Right atrium auricular region (tissue), 2 donors: ENCODE measurements at regions not wholly inside any gene's neighbourhood (a gene's known extent, or its start where the extent isn't known, plus 50 kb on each side); places are given as distances from the start of the nearest gene placed in this dataset.

ENCODE experiments used
- DNase-seq: peaks from one replicate; pipeline ENCODE4 v3.0.0-alpha.2; 2019; ENCODE audit warnings: low spot score
- H3K27ac ChIP-seq, 2 donors: fragments of 200-600 bp; sonication (generic); 1 replicate in 1 of 2; 2 replicates in 1 of 2; pipeline ENCODE4 v1.5.1; 2016 to 2019
- H3K27me3 ChIP-seq, 2 donors: fragments of 200-600 bp; sonication (generic); one replicate each; pipeline versions ENCODE4 v1.5.1 to v1.6.0; 2017 to 2019
- H3K36me3 ChIP-seq: fragments of 200-600 bp; sonication (generic); one replicate; pipeline ENCODE4 v1.5.1; 2016
- H3K4me1 ChIP-seq, 2 donors: fragments of 200-600 bp; sonication (generic); one replicate each; pipeline versions ENCODE4 v1.5.1 to v1.6.0; 2017 to 2019
- H3K4me3 ChIP-seq, 2 donors: fragments of 200-600 bp; sonication (generic); 1 replicate in 1 of 2; 2 replicates in 1 of 2; pipeline ENCODE4 v1.5.1; 2017 to 2019; ENCODE audit warnings: mild to moderate bottlenecking in 1 of 2, moderate library complexity in 1 of 2
- H3K9me3 ChIP-seq, 2 donors: fragments of 200-600 bp; sonication (generic); one replicate each; pipeline ENCODE4 v1.5.1; 2019
- TF ChIP-seq, protein P1 (sequence below), 2 donors: fragments of 200-600 bp; sonication (generic); IDR thresholded peaks; one replicate each; pipeline ENCODE4 v1.5.1; 2019; ENCODE audit warnings: antibody characterized with exemption in 2 of 2

GRCh38 chr18:38081516-38081915 lies 515.9 kb upstream of the CELF4 start:
- H3K4me1 ChIP-seq, result no peaks in the 10 kb centered on the region
- H3K9me3 ChIP-seq, result no peaks in the 10 kb centered on the region
- no peak overlapping the region for H3K4me3 ChIP-seq
- no peaks in the 10 kb centered on the region for H3K36me3 ChIP-seq
- H3K27ac ChIP-seq, result no peak overlapping the region
- no peak for DNase-seq
- TF ChIP-seq, protein P1, sequence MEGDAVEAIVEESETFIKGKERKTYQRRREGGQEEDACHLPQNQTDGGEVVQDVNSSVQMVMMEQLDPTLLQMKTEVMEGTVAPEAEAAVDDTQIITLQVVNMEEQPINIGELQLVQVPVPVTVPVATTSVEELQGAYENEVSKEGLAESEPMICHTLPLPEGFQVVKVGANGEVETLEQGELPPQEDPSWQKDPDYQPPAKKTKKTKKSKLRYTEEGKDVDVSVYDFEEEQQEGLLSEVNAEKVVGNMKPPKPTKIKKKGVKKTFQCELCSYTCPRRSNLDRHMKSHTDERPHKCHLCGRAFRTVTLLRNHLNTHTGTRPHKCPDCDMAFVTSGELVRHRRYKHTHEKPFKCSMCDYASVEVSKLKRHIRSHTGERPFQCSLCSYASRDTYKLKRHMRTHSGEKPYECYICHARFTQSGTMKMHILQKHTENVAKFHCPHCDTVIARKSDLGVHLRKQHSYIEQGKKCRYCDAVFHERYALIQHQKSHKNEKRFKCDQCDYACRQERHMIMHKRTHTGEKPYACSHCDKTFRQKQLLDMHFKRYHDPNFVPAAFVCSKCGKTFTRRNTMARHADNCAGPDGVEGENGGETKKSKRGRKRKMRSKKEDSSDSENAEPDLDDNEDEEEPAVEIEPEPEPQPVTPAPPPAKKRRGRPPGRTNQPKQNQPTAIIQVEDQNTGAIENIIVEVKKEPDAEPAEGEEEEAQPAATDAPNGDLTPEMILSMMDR (IDR thresholded peaks at IDR 0.05), result no peak
- H3K27me3 ChIP-seq, result no peaks in the 10 kb centered on the region

DNA sequence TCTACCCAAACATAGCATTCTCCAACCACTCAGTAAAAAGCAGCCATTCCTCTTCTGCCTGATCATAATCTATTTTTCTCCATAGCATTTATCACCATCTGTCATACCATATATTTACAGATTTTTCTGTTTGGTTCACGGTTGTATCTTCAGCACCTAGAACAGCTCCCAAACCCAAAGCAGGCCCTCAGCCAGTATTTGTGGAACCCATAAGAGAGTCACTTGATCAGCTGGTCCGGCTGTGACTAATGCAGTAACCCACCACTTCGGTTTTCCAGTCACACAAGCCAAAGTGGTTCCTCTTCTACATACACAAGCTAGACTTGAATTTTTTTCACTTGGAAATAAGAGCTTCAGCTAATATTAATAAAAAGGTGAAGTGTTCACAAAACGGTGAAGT lies 511.6 kb upstream of the CELF4 start:
- Histone ChIP-seq H3K4me3 (no peak overlapping the region), H3K9me3 (no peaks in the 10 kb centered on the region), H3K36me3 (no peaks in the 10 kb centered on the region), H3K27ac (no peak overlapping the region), H3K4me1 (no peaks in the 10 kb centered on the region), H3K27me3 (no peaks in the 10 kb centered on the region)
- TF ChIP-seq, protein P1 (IDR thresholded peaks at IDR 0.05), result no peak
- no peak for DNase-seq

DNA sequence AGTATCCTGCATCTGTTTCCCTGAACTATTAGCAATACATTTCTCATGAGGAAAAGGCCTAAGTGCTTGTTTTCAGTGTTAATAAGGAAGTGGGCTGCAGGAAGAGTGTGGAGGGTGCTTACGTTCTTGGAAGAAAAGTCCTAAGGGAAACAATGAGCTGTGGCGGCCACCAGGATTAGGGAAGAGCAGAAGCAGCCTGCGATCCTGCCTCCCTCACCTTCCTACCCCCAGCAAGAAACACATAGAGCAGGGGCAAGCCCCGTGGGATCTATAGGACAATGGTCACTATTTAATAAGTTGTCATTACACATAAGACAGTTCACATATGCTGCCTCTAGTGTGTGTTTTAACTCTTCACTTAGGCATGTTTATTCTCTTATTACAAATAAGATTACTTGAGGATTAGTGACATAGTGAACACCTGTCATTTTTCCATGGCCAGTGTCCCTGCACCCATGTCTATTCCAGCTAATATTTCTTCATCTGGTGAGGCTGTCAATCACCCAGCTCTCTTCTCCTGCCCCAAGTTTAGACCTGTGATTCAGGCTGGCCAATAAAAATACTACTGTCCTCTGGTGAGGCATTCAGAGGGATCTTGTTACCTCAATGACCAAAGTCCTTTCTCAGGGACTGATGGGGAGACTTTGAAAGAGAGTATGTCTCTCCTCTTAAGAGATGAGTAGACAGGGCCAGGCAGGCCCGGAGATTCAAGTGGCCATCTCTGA lies 510.9 kb upstream of the CELF4 start:
- TF ChIP-seq, protein P1 (IDR thresholded peaks at IDR 0.05), result no peak
- Histone ChIP-seq H3K27me3 (no peaks in the 10 kb centered on the region), H3K9me3 (no peaks in the 10 kb centered on the region), H3K27ac (no peak overlapping the region), H3K4me1 (no peaks in the 10 kb centered on the region), H3K36me3 (no peaks in the 10 kb centered on the region), H3K4me3 (no peak overlapping the region)
- no peak for DNase-seq

- H3K27me3 ChIP-seq, result no peaks in the 10 kb centered on the region
- DNase-seq, result no peak
- no peaks in the 10 kb centered on the region for H3K36me3 ChIP-seq
- TF ChIP-seq, protein P1 (IDR thresholded peaks at IDR 0.05), result no peak
- H3K4me3 ChIP-seq, result no peak overlapping the region
- no peak overlapping the region for H3K27ac ChIP-seq
- H3K9me3 ChIP-seq, result no peaks in the 10 kb centered on the region
- no peaks in the 10 kb centered on the region for H3K4me1 ChIP-seq
Observed at GRCh38 chr18:38074298-38074876, 508.8 kb upstream of the CELF4 start.

- TF ChIP-seq, protein P1 (IDR thresholded peaks at IDR 0.05), result no peak
Observed at GRCh38 chr18:38067821-38068220, 502.2 kb upstream of the CELF4 start.

More at GRCh38 chr18:38067821-38068220, 502.2 kb upstream of the CELF4 start:
- no peak overlapping the region for H3K4me3 ChIP-seq
- no peaks in the 10 kb centered on the region for H3K27me3 ChIP-seq
- no peak for DNase-seq
- H3K27ac ChIP-seq, result no peak overlapping the region
- no peaks in the 10 kb centered on the region for H3K4me1 ChIP-seq
- H3K9me3 ChIP-seq, result peaks cover 0 to 5% of the 10 kb centered on the region in 2 donors
- H3K36me3 ChIP-seq, result no peaks in the 10 kb centered on the region
